ENCODE measurements at regions not wholly inside any gene's neighbourhood (a gene's known extent, or its start where the extent isn't known, plus 50 kb on each side); places are given as distances from the start of the nearest gene placed in this dataset.

- H3K9me3 ChIP-seq (ENCODE audit: control insufficient read depth, insufficient read depth, low read length), result no peaks in the 10 kb centered on the region
- no peaks in the 10 kb centered on the region for H3K79me2 ChIP-seq (ENCODE audit: control insufficient read depth, low read length)
- no peaks in the 10 kb centered on the region for H4K20me1 ChIP-seq (ENCODE audit: control insufficient read depth, insufficient read depth, low read depth, low read length)
- H3K36me3 ChIP-seq (ENCODE audit: control insufficient read depth, low read length), result no peaks in the 10 kb centered on the region
- peaks cover 50% of the 10 kb centered on the region for H3K27me3 ChIP-seq (ENCODE audit: control insufficient read depth, low read length)
- H3F3A ChIP-seq (ENCODE audit: control insufficient read depth, insufficient read depth), result no peaks in the 10 kb centered on the region
- no peaks in the 10 kb centered on the region for H3K9me2 ChIP-seq (replicated peaks; ENCODE audit: control insufficient read depth, low read length)
- no peak overlapping the region for H3K4me2 ChIP-seq (ENCODE audit: low read length)
- no peak overlapping the region for H3K27ac ChIP-seq (ENCODE audit: low read depth, low read length)
- peaks cover 21% of the 10 kb centered on the region for H3K4me1 ChIP-seq (ENCODE audit: control insufficient read depth, low read length)
- TF ChIP-seq EZH2phosphoT487 (IDR thresholded peaks at IDR 0.05; ENCODE audit: borderline replicate concordance, low read length) (no peak), CTCF (IDR thresholded peaks at IDR 0.05; ENCODE audit: low read depth, low read length, poor library complexity, severe bottlenecking) (no peak)
- no peak overlapping the region for H3K4me3 ChIP-seq (ENCODE audit: low read length)
Measured at GRCh38 chr2:60629801-60630385, 76.4 kb upstream of the BCL11A start.

GRCh38 chr2:60633615-60634014 lies 80.2 kb upstream of the BCL11A start:
- Histone ChIP-seq H3K4me3 (ENCODE audit: low read length) (no peak overlapping the region), H3F3A (ENCODE audit: control insufficient read depth, insufficient read depth) (no peaks in the 10 kb centered on the region), H3K79me2 (ENCODE audit: control insufficient read depth, low read length) (no peaks in the 10 kb centered on the region), H3K4me2 (ENCODE audit: low read length) (no peak overlapping the region; the same call in 1 of the 2 replicates), H3K4me1 (ENCODE audit: control insufficient read depth, low read length) (peaks cover 22% of the 10 kb centered on the region), H3K27ac (ENCODE audit: low read depth, low read length) (no peak overlapping the region), H3K9me2 (replicated peaks; ENCODE audit: control insufficient read depth, low read length) (no peaks in the 10 kb centered on the region), H3K27me3 (ENCODE audit: control insufficient read depth, low read length) (peaks cover 41% of the 10 kb centered on the region), H4K20me1 (ENCODE audit: control insufficient read depth, insufficient read depth, low read depth, low read length) (no peaks in the 10 kb centered on the region), H3K9me3 (ENCODE audit: control insufficient read depth, insufficient read depth, low read length) (no peaks in the 10 kb centered on the region), H3K36me3 (ENCODE audit: control insufficient read depth, low read length) (no peaks in the 10 kb centered on the region)
- TF ChIP-seq CTCF (IDR thresholded peaks at IDR 0.05; ENCODE audit: low read depth, low read length, poor library complexity, severe bottlenecking) (no peak), EZH2phosphoT487 (IDR thresholded peaks at IDR 0.05; ENCODE audit: borderline replicate concordance, low read length) (no peak)

DNA sequence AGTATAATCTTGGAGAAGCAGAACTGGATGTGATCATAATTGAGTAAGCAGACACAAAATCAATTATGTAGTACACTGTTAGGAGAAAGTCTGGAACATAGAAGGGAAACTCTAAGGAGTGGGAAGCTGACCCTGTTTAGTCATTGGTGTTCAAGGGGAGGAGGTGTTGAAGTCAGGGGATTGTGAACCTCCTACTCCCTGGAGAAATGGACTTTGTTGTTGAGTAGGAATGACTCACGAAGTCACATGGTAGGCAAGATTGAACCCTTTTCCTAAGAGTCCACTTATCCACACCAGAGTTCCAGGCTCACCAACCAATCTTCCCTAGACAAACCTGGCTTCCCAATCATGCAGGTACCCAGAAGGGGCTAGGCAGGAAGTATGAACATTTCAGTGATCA lies 81.0 kb upstream of the BCL11A start:
- no peaks in the 10 kb centered on the region for H3K36me3 ChIP-seq (ENCODE audit: control insufficient read depth, low read length)
- H3K9me2 ChIP-seq (replicated peaks; ENCODE audit: control insufficient read depth, low read length), result no peaks in the 10 kb centered on the region
- no peak overlapping the region for H3K4me2 ChIP-seq (ENCODE audit: low read length)
- TF ChIP-seq CTCF (IDR thresholded peaks at IDR 0.05; ENCODE audit: low read depth, low read length, poor library complexity, severe bottlenecking), result no peak
- TF ChIP-seq EZH2phosphoT487 (IDR thresholded peaks at IDR 0.05; ENCODE audit: borderline replicate concordance, low read length), result no peak
- H4K20me1 ChIP-seq (ENCODE audit: control insufficient read depth, insufficient read depth, low read depth, low read length), result no peaks in the 10 kb centered on the region
- H3K4me1 ChIP-seq (ENCODE audit: control insufficient read depth, low read length), result peaks cover 22% of the 10 kb centered on the region
- H3K79me2 ChIP-seq (ENCODE audit: control insufficient read depth, low read length), result no peaks in the 10 kb centered on the region
- H3F3A ChIP-seq (ENCODE audit: control insufficient read depth, insufficient read depth), result no peaks in the 10 kb centered on the region
- no peak overlapping the region for H3K27ac ChIP-seq (ENCODE audit: low read depth, low read length)
- peaks cover 36% of the 10 kb centered on the region for H3K27me3 ChIP-seq (ENCODE audit: control insufficient read depth, low read length)
- H3K9me3 ChIP-seq (ENCODE audit: control insufficient read depth, insufficient read depth, low read length), result no peaks in the 10 kb centered on the region
- H3K4me3 ChIP-seq (ENCODE audit: low read length), result no peak overlapping the region

Data from DOHH2 (cell line).